ENCODE measurements at regions not wholly inside any gene's neighbourhood (a gene's known extent, or its start where the extent isn't known, plus 50 kb on each side); places are given as distances from the start of the nearest gene placed in this dataset.

GRCh38 chr1:70567167-70567566 lies 156.1 kb downstream of the CTH start:
- Histone ChIP-seq H3K4me1 (ENCODE audit: insufficient read depth, low read length) (no peaks in the 10 kb centered on the region), H3K9ac (ENCODE audit: extremely low read depth, insufficient read length, low read length) (no peak overlapping the region), H3K79me2 (ENCODE audit: insufficient read depth, low read length) (no peaks in the 10 kb centered on the region), H4K5ac (ENCODE audit: insufficient read length, low read depth, low read length) (no peak overlapping the region), H3K56ac (ENCODE audit: insufficient read length, low read depth, low read length) (no peak overlapping the region), H3K79me1 (ENCODE audit: insufficient read depth, low read depth, low read length, poor library complexity, severe bottlenecking) (no peaks in the 10 kb centered on the region), H2BK12ac (ENCODE audit: insufficient read length, low read depth, low read length) (no peak overlapping the region), H2BK120ac (ENCODE audit: low read depth, low read length, poor library complexity, severe bottlenecking) (no peak overlapping the region), H3K9me3 (ENCODE audit: control insufficient read depth, low read depth, low read length) (no peaks in the 10 kb centered on the region), H3K27ac (ENCODE audit: insufficient read length, low read depth, low read length) (no peak overlapping the region), H3K23me2 (ENCODE audit: insufficient read length, low read depth, low read length, poor library complexity, severe bottlenecking) (no peaks in the 10 kb centered on the region), H3K27me3 (ENCODE audit: insufficient read depth, low read length) (no peaks in the 10 kb centered on the region), H4K8ac (replicated peaks; ENCODE audit: insufficient read length, low read depth, low read length) (no peak overlapping the region), H2AFZ (ENCODE audit: low read length) (no peak overlapping the region), H3K23ac (ENCODE audit: insufficient read length, low read depth, low read length) (no peak overlapping the region), H2BK5ac (ENCODE audit: insufficient read length, low read length) (no peak overlapping the region), H4K20me1 (ENCODE audit: control insufficient read depth, insufficient read depth, insufficient read length) (no peaks in the 10 kb centered on the region), H2BK20ac (ENCODE audit: low read depth, low read length, poor library complexity, severe bottlenecking) (no peak overlapping the region), H3K14ac (ENCODE audit: insufficient read depth, low read length) (no peak overlapping the region), H3K4me2 (ENCODE audit: insufficient read depth, insufficient read length, low read length) (no peak overlapping the region), H3K18ac (ENCODE audit: insufficient read length, low read depth, low read length) (no peak overlapping the region), H3T11ph (ENCODE audit: low read length) (no peak overlapping the region), H2AK5ac (ENCODE audit: insufficient read length, low read length) (no peak overlapping the region), H3K4ac (ENCODE audit: low read depth, low read length) (no peak overlapping the region), H4K91ac (ENCODE audit: insufficient read length, low read depth, low read length) (no peak overlapping the region), H2BK15ac (ENCODE audit: low read depth, low read length) (no peak overlapping the region)
- Mint-ChIP-seq H3K4me1 (peaks cover 7 to 8% of the 10 kb centered on the region in 2 experiments; a peak in 2 of 4 replicates), H3K36me3 (ENCODE audit: insufficient read depth in 1 of 3, low read depth in 3 of 3) (no peaks in the 10 kb centered on the region), H3K27ac (no peak overlapping the region), H3K4me3 (no peak overlapping the region), H3K9me3 (no peaks in the 10 kb centered on the region), H3K27me3 (ENCODE audit: low read depth) (no peaks in the 10 kb centered on the region)
- WGBS (ENCODE audit: extremely low coverage, insufficient read length, low lambda C conversion rate): no CpG with 5 or more reads among the region's 5 CpGs
- DNase-seq: no peak
- no peak for TF ChIP-seq CTCF (conservative IDR thresholded peaks at IDR 0.05)

Measured in H9 (cell line).